AG04450 (cell line): ENCODE measurements at regions not wholly inside any gene's neighbourhood (a gene's known extent, or its start where the extent isn't known, plus 50 kb on each side); places are given as distances from the start of the nearest gene placed in this dataset.

Experiments
- CTCF ChIA-PET: fragments of 300-600, 350-600 bp; formaldehyde crosslinking; extraction: SDS; loops from one replicate; lab custom pipeline; 2022; ENCODE audit warnings: antibody characterized with exemption, inconsistent platforms; lab: Charles Lee
- POLR2A ChIA-PET: fragments of 350-600 bp; formaldehyde crosslinking; extraction: SDS; loops from one replicate; lab custom pipeline; 2021; ENCODE audit warnings: antibody characterized with exemption, inconsistent platforms; lab: Yijun Ruan, JAX
- DNase-seq: peaks from one replicate; pipeline ENCODE4 v3.0.0-alpha.2; 2011; ENCODE audit warnings: low read depth, low spot score
- H3K27ac ChIP-seq: one replicate; pipeline ENCODE4 v1.5.1; 2012; ENCODE audit warnings: low read depth, low read length, control low read depth
- H3K27me3 ChIP-seq: one replicate; pipeline ENCODE4 v1.6.0; 2012; ENCODE audit warnings: low read length; ENCODE audit not compliant: control insufficient read depth, insufficient read depth
- H3K4me3 ChIP-seq: 2 replicates; pipeline ENCODE4 v1.5.1; 2011; ENCODE audit warnings: mild to moderate bottlenecking, low read depth, low read length, control low read depth
- H3K9me3 ChIP-seq: 2 replicates; pipeline ENCODE4 v1.5.1; 2012; ENCODE audit warnings: low read length; ENCODE audit not compliant: control insufficient read depth, insufficient read depth
- TF ChIP-seq, protein P1 (sequence below): IDR thresholded peaks from 2 replicates; pipeline ENCODE4 v1.5.1; 2011; ENCODE audit warnings: low read depth, low read length, control low read depth, inconsistent platforms

DNA sequence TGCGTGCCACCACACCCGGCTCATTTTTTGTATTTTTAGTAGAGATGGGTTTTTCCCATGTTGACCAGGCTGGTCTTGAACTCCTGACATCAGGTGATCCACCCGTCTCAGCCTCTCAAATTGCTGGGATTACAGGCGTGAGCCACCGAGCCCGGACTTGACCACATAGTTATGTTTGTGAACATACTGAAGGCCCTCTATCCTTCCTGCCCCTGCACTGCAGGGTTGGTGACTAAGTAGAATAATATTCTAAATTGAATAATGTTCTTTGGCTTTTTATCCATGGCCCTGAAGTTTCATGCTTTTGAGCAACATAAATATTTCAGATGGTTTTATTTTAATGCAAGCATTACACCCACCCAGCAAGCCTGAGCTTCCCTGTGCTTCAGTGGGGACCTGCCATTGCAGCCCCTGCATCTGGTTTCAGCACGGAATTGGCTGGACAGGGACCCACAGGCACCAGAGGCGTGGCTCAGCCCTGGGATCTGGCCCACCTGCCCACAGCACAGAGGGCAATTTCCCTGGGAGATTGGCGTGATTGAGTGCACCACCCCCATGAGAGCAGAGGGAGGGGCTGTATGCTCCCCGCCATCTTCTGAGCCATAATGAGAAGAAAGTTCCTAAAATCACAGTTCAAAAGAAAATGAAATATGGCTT lies 460.5 kb downstream of the BRD1 start:
- Histone ChIP-seq H3K27me3 (no peaks in the 10 kb centered on the region), H3K27ac (no peak overlapping the region), H3K9me3 (peaks cover 95% of the 10 kb centered on the region), H3K4me3 (no peak overlapping the region)
- TF ChIP-seq, protein P1, sequence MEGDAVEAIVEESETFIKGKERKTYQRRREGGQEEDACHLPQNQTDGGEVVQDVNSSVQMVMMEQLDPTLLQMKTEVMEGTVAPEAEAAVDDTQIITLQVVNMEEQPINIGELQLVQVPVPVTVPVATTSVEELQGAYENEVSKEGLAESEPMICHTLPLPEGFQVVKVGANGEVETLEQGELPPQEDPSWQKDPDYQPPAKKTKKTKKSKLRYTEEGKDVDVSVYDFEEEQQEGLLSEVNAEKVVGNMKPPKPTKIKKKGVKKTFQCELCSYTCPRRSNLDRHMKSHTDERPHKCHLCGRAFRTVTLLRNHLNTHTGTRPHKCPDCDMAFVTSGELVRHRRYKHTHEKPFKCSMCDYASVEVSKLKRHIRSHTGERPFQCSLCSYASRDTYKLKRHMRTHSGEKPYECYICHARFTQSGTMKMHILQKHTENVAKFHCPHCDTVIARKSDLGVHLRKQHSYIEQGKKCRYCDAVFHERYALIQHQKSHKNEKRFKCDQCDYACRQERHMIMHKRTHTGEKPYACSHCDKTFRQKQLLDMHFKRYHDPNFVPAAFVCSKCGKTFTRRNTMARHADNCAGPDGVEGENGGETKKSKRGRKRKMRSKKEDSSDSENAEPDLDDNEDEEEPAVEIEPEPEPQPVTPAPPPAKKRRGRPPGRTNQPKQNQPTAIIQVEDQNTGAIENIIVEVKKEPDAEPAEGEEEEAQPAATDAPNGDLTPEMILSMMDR, result no peak
- ChIA-PET POLR2A (no interaction called here), CTCF (no interaction called here)
- no peak for DNase-seq

- peaks cover 88% of the 10 kb centered on the region for H3K9me3 ChIP-seq
- DNase-seq, result no peak
- TF ChIP-seq, protein P1, result no peak
- H3K27me3 ChIP-seq, result no peaks in the 10 kb centered on the region
- H3K27ac ChIP-seq, result no peak overlapping the region
- ChIA-PET CTCF (no interaction called here), POLR2A (no interaction called here)
- no peak overlapping the region for H3K4me3 ChIP-seq
Measured at GRCh38 chr22:49366437-49366836, 461.2 kb downstream of the BRD1 start.

GRCh38 chr22:49365910-49366309 lies 461.8 kb downstream of the BRD1 start:
- Histone ChIP-seq H3K27me3 (no peaks in the 10 kb centered on the region), H3K9me3 (peaks cover 83% of the 10 kb centered on the region), H3K27ac (no peak overlapping the region), H3K4me3 (no peak overlapping the region)
- POLR2A ChIA-PET, result no interaction called here
- DNase-seq, result no peak
- CTCF ChIA-PET, result no interaction called here
- TF ChIP-seq, protein P1, result no peak

GRCh38 chr22:49365191-49365837 lies 462.4 kb downstream of the BRD1 start:
- H3K9me3 ChIP-seq, result peaks cover 77% of the 10 kb centered on the region
- H3K4me3 ChIP-seq, result no peak overlapping the region
- no peak overlapping the region for H3K27ac ChIP-seq
- no peak for DNase-seq
- ChIA-PET CTCF (no interaction called here), POLR2A (no interaction called here)
- H3K27me3 ChIP-seq, result no peaks in the 10 kb centered on the region
- TF ChIP-seq, protein P1, result no peak

- H3K27me3 ChIP-seq, result no peaks in the 10 kb centered on the region
- DNase-seq, result no peak
- H3K4me3 ChIP-seq, result no peak overlapping the region
- peaks cover 69% of the 10 kb centered on the region for H3K9me3 ChIP-seq
- TF ChIP-seq, protein P1, result no peak
- ChIA-PET CTCF (no interaction called here), POLR2A (no interaction called here)
- no peak overlapping the region for H3K27ac ChIP-seq
Measured at GRCh38 chr22:49364398-49364797, 463.3 kb downstream of the BRD1 start.
